ENCODE measurements at regions not wholly inside any gene's neighbourhood (a gene's known extent, or its start where the extent isn't known, plus 50 kb on each side); places are given as distances from the start of the nearest gene placed in this dataset.

DNA sequence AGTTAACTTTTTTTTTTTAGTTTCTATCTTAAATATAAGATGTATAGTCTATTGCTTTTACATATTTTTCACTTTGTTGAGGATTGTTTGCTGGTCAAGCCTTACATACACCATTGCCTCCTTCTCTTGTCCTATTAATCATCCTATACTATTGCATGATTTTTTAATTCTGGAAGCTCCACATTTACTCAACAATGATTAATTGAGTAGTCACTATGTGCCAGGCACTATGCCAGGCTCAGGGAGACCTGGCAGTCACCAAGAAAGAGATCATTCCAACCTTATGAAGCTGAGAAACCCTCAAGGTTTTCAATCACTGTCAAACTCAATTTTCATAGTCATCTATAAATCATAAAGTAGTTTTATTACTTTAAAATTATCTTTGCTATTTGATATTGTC, 626.2 kb downstream of the IGSF11 start:
- TF ChIP-seq, protein P1, sequence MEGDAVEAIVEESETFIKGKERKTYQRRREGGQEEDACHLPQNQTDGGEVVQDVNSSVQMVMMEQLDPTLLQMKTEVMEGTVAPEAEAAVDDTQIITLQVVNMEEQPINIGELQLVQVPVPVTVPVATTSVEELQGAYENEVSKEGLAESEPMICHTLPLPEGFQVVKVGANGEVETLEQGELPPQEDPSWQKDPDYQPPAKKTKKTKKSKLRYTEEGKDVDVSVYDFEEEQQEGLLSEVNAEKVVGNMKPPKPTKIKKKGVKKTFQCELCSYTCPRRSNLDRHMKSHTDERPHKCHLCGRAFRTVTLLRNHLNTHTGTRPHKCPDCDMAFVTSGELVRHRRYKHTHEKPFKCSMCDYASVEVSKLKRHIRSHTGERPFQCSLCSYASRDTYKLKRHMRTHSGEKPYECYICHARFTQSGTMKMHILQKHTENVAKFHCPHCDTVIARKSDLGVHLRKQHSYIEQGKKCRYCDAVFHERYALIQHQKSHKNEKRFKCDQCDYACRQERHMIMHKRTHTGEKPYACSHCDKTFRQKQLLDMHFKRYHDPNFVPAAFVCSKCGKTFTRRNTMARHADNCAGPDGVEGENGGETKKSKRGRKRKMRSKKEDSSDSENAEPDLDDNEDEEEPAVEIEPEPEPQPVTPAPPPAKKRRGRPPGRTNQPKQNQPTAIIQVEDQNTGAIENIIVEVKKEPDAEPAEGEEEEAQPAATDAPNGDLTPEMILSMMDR (IDR thresholded peaks at IDR 0.05) = no peak
- TF ChIP-seq EP300 (IDR thresholded peaks at IDR 0.05; ENCODE audit: low read depth) = no peak
- no peak for TF ChIP-seq POLR2A (IDR thresholded peaks at IDR 0.05)

Data from transverse colon (tissue), 3 donors.